Heart left ventricle (tissue), 13 donors: ENCODE measurements at regions not wholly inside any gene's neighbourhood (a gene's known extent, or its start where the extent isn't known, plus 50 kb on each side); places are given as distances from the start of the nearest gene placed in this dataset.
"Not testable (repeated sequence)": the region's sequence is repeated elsewhere in the genome, so short reads cannot be mapped to it uniquely, and the experiment has no call there.

ENCODE experiments used
- POLR2A ChIP-seq, 2 donors: fragments of 450-650 bp; IDR thresholded peaks; one replicate each; pipeline ENCODE4 v1.6.1; 2017; ENCODE audit warnings: antibody characterized with exemption in 2 of 2, mild to moderate bottlenecking in 2 of 2, moderate library complexity in 2 of 2
- TF ChIP-seq, protein P1 (sequence below), 12 donors: fragments of 200-600 bp; sonication (generic) in 4 of 12; IDR thresholded peaks; one replicate each; pipeline versions ENCODE4 v1.5.0 to v1.8.0; 2018 to 2022; ENCODE audit warnings: antibody characterized with exemption in 12 of 12, mild to moderate bottlenecking in 5 of 12
- donor health status: ischemic (EF 13 %, LVEDD 7.1; RV severe dilation, severe dysfunction).
- donor health status: DM: no; HTN: yes; CAD: no.
- donor health status: DM: no; HTN: no; CAD: no.
- donor health status: ischemic (EF 25% LVEDD 6.9; RV normal size, moderate dysfunction).
- donor health status: ischemic (EF 25% LVEDD 5.7; RV mildly dilated, moderate dysfunction).
- donor health status: ischemic (EF 35%, LVEDD 5.7; RV mildly dilated, moderate dysfunction).
- donor health status: nonischemic (EF 11% LVEDD 7.7; RV severe dilation, severe dysfunction).
- donor health status: DM: yes; HTN: yes; CAD: no.
- donor health status: PGD.
- donor health status: ischemic (EF 29% LVEDD 5.4; RV normal size, mild dysfunction).
- donor health status: nonischemic (EF 23%, LVEDD 6.1; RV moderate dilation, normal function).

DNA sequence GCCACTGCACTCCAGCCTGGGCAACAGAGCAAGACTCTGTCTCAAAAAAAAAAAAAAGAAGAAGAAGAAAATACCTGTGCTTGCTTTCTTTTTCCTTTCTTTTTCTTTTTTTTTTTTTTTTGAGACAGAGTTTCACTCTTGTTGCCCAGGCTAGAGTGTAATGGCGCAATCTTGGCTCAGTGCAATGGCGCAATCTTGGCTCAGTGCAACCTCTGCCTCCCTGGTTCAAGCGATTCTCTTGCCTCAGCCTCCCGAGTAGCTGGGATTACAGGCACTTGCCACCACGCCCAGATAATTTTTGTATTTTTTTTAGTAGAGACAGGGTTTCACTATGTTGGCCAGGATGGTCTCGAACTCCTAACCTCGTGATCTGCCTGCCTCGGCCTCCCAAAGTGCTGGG lies 56.8 kb upstream of the PTMA start:
- TF ChIP-seq, protein P1, sequence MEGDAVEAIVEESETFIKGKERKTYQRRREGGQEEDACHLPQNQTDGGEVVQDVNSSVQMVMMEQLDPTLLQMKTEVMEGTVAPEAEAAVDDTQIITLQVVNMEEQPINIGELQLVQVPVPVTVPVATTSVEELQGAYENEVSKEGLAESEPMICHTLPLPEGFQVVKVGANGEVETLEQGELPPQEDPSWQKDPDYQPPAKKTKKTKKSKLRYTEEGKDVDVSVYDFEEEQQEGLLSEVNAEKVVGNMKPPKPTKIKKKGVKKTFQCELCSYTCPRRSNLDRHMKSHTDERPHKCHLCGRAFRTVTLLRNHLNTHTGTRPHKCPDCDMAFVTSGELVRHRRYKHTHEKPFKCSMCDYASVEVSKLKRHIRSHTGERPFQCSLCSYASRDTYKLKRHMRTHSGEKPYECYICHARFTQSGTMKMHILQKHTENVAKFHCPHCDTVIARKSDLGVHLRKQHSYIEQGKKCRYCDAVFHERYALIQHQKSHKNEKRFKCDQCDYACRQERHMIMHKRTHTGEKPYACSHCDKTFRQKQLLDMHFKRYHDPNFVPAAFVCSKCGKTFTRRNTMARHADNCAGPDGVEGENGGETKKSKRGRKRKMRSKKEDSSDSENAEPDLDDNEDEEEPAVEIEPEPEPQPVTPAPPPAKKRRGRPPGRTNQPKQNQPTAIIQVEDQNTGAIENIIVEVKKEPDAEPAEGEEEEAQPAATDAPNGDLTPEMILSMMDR (IDR thresholded peaks at IDR 0.05) = not testable (repeated sequence)
- not testable (repeated sequence) for TF ChIP-seq POLR2A (IDR thresholded peaks at IDR 0.05)
